ENCODE measurements at regions not wholly inside any gene's neighbourhood (a gene's known extent, or its start where the extent isn't known, plus 50 kb on each side); places are given as distances from the start of the nearest gene placed in this dataset.
"Not testable (repeated sequence)": the region's sequence is repeated elsewhere in the genome, so short reads cannot be mapped to it uniquely, and the experiment has no call there.

DNA sequence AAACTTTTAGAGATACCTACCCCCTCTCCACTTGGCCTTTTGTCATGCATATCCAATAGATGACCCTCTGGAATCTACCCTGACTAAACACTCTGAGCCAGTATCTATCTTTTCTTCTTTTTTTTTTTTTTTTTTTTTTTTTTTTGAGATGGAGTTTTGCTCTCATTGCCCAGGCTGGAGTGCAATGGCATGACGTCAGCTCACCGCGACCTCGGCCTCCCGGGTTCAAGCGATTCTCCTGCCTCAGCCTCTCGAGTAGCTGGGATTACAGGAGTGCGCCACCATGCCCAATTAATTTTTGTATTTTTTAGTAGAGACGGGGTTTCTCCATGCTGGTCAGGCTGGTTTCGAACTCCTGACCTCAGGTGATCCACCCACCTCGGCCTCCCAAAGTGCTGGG, 50.8 kb upstream of the GRIN2B start:
- not testable (repeated sequence) for H3K27me3 ChIP-seq (ENCODE audit: control insufficient read depth in 1 of 2, insufficient read depth in 2 of 2, low read length in 2 of 2); H3K4me1 ChIP-seq (ENCODE audit: insufficient read depth, low read length); H3K9me3 ChIP-seq (ENCODE audit: low read length); H3K36me3 ChIP-seq (ENCODE audit: insufficient read depth, low read length); H3K4me3 ChIP-seq (ENCODE audit: low read depth in 1 of 2, low read length in 2 of 2); H3K9ac ChIP-seq (ENCODE audit: low read length); H3K27ac ChIP-seq (ENCODE audit: low read depth, low read length)

DNA sequence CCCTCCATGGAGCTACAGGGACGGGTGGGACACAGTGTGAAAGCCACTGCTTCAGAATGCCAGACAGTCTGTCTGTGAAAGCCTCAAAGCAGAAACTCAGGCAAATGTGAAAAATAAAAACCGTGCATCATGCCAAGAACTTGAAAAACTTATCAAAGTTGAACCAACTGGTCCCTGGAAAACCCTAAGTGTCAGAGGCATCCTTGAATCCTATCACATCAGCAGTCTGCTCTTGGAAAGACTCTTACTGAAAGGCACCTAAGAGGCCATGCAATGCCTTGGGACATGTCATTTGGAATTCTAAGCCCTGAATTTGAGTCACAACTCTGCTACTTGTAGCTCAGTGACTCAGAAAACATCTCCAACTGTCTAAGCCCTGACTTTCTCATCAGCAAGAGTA, 62.4 kb upstream of the GRIN2B start:
- Histone ChIP-seq H3K27ac (ENCODE audit: low read depth, low read length) (no peak overlapping the region), H3K36me3 (ENCODE audit: insufficient read depth, low read length) (no peaks in the 10 kb centered on the region), H3K4me1 (ENCODE audit: insufficient read depth, low read length) (no peaks in the 10 kb centered on the region), H3K27me3 (ENCODE audit: control insufficient read depth in 1 of 2, insufficient read depth in 2 of 2, low read length in 2 of 2) (no peaks in the 10 kb centered on the region), H3K9ac (ENCODE audit: low read length) (no peak overlapping the region), H3K9me3 (ENCODE audit: low read length) (no peaks in the 10 kb centered on the region), H3K4me3 (ENCODE audit: low read depth in 1 of 2, low read length in 2 of 2) (no peak overlapping the region)

DNA sequence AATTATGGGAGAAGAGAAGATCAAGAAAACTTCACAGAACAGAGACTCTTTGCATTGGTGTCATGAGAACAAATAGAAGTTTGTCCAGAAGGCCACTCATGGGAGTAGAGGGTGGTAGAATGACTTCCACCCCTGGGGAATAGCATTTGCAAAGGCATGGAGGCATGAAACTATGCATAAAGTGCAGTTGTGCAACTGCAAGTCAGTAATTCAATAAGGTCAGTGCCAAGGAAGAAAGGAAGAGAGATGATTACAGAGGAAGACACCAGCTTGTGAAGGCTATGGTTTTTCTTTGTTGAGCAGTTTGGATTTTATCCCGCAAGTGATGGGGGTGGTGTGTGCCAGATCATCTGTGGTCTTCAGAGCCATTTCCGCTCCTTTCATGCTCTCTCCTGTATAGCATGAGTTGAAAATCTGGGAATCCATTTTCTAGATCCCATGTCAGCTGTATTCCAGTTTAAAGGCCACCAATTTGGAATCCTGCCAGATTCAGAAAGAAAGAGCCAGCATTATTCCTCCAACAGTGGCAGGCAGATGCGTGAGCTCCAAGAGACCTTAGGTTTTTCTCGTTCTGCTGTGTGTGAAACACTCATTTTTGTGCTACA, 67.6 kb upstream of the GRIN2B start:
- Histone ChIP-seq H3K36me3 (ENCODE audit: insufficient read depth, low read length) (no peaks in the 10 kb centered on the region), H3K4me1 (ENCODE audit: insufficient read depth, low read length) (no peaks in the 10 kb centered on the region), H3K9me3 (ENCODE audit: low read length) (no peaks in the 10 kb centered on the region), H3K9ac (ENCODE audit: low read length) (no peak overlapping the region), H3K27ac (ENCODE audit: low read depth, low read length) (no peak overlapping the region), H3K4me3 (ENCODE audit: low read depth in 1 of 2, low read length in 2 of 2) (no peak overlapping the region), H3K27me3 (ENCODE audit: control insufficient read depth in 1 of 2, insufficient read depth in 2 of 2, low read length in 2 of 2) (no peaks in the 10 kb centered on the region)

DNA sequence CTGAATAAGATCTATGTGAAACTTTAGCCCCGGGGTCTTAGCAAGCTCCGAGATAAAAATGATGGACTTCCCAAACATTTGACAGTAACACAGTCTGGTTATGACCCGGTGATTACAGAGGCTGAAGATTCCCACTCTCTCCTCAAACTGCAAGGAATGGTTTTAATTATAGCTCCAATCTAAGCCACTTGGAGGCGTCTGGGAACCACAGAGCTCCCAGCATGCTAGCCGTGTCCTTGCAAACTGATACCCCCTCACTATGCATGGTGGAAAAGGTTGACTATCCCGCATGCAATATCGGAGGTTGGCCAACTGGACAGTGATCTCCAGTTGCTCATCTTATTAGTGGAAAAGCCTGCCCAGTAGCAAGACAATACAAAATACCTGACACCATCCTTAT, 76.5 kb upstream of the GRIN2B start:
- Histone ChIP-seq H3K9me3 (ENCODE audit: low read length) (no peaks in the 10 kb centered on the region), H3K27me3 (ENCODE audit: control insufficient read depth in 1 of 2, insufficient read depth in 2 of 2, low read length in 2 of 2) (no peaks in the 10 kb centered on the region), H3K4me3 (ENCODE audit: low read depth in 1 of 2, low read length in 2 of 2) (no peak overlapping the region), H3K4me1 (ENCODE audit: insufficient read depth, low read length) (no peaks in the 10 kb centered on the region), H3K9ac (ENCODE audit: low read length) (no peak overlapping the region), H3K27ac (ENCODE audit: low read depth, low read length) (no peak overlapping the region), H3K36me3 (ENCODE audit: insufficient read depth, low read length) (no peaks in the 10 kb centered on the region)

DNA sequence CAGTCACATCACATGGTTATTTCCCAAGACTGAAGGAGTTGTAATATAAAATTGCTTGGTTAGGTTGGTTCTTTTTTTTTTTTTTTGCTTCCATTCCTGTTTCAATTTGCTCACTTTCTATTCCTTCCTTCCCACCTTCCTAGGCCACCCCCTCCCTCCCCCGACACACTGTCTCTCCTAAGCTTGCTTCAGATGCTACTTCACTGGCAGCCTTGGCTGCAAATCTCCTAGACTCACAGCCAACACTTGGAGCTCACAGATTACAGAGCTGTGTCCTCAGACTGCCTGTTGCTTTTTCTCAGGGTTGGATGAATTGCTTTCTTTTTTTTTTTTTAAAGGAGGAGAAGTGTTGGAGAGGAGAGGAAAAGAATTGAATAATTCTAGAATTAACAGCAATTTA, 77.3 kb upstream of the GRIN2B start:
- H3K4me1 ChIP-seq (ENCODE audit: insufficient read depth, low read length): no peaks in the 10 kb centered on the region
- H3K9me3 ChIP-seq (ENCODE audit: low read length): no peaks in the 10 kb centered on the region
- no peak overlapping the region for H3K9ac ChIP-seq (ENCODE audit: low read length)
- no peak overlapping the region for H3K4me3 ChIP-seq (ENCODE audit: low read depth in 1 of 2, low read length in 2 of 2)
- no peaks in the 10 kb centered on the region for H3K27me3 ChIP-seq (ENCODE audit: control insufficient read depth in 1 of 2, insufficient read depth in 2 of 2, low read length in 2 of 2)
- H3K36me3 ChIP-seq (ENCODE audit: insufficient read depth, low read length): no peaks in the 10 kb centered on the region
- no peak overlapping the region for H3K27ac ChIP-seq (ENCODE audit: low read depth, low read length)

DNA sequence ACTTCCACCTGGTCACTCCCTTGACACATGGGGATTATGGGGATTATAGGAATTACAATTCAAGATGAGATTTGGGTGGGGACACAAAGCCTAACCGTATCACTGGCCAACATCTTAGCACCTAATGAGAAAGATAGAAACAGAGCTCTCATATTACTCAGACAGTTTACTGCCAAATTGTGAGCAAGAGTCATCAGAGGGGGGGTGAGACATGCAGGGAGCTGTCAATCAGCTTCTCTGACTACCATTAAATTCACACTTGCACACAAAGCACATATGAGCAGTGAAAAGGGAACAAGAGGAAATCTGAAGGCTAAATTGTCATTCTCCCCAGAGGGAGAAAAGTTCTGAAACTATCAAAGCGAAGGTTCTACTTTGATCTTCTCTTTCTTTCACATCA, 78.1 kb upstream of the GRIN2B start:
- H3K9ac ChIP-seq (ENCODE audit: low read length): no peak overlapping the region
- no peaks in the 10 kb centered on the region for H3K9me3 ChIP-seq (ENCODE audit: low read length)
- H3K4me1 ChIP-seq (ENCODE audit: insufficient read depth, low read length): no peaks in the 10 kb centered on the region
- no peaks in the 10 kb centered on the region for H3K27me3 ChIP-seq (ENCODE audit: control insufficient read depth in 1 of 2, insufficient read depth in 2 of 2, low read length in 2 of 2)
- no peak overlapping the region for H3K4me3 ChIP-seq (ENCODE audit: low read depth in 1 of 2, low read length in 2 of 2)
- H3K36me3 ChIP-seq (ENCODE audit: insufficient read depth, low read length): no peaks in the 10 kb centered on the region
- H3K27ac ChIP-seq (ENCODE audit: low read depth, low read length): no peak overlapping the region

DNA sequence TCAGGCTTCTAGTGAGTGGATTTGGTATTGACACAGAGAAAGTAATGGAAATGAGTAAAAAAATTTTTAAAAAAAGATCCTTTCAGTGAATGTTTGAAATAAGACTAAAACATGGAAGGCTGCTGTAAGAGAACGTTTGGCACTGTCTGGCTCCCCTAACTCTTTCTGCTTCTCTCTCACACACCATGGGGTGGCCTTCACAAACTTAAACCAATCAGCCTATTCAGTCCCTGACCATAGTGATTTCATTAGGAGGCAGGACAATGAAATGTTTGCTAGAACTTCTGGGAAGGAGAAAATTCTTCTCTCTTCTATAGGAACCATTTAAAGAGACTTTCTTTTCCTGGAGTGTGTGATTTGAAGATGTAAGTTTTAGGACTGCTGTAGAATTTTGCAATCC, 84.2 kb upstream of the GRIN2B start:
- H3K27me3 ChIP-seq (ENCODE audit: control insufficient read depth in 1 of 2, insufficient read depth in 2 of 2, low read length in 2 of 2): no peaks in the 10 kb centered on the region
- no peaks in the 10 kb centered on the region for H3K4me1 ChIP-seq (ENCODE audit: insufficient read depth, low read length)
- H3K36me3 ChIP-seq (ENCODE audit: insufficient read depth, low read length): no peaks in the 10 kb centered on the region
- H3K27ac ChIP-seq (ENCODE audit: low read depth, low read length): no peak overlapping the region
- H3K9ac ChIP-seq (ENCODE audit: low read length): no peak overlapping the region
- no peak overlapping the region for H3K4me3 ChIP-seq (ENCODE audit: low read depth in 1 of 2, low read length in 2 of 2)
- H3K9me3 ChIP-seq (ENCODE audit: low read length): no peaks in the 10 kb centered on the region

DNA sequence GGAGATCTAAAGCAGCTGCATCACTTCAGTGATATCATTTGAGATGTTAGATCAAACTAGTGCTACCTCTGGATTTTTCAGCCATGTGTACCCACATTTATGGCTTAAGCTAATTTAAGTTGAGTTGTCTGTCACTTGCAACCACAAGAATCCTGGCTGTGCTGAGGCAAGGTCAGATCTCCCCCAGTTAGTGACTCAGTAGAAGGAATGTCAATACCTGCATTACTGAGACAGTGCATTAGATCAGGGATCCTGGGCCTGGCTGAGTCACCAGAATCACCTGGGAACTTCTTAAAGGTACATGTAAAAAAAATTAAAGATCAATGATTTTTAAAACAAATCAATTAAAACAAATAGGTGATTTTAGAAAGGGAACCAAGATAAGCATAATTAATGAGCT, 84.6 kb upstream of the GRIN2B start:
- H3K36me3 ChIP-seq (ENCODE audit: insufficient read depth, low read length): no peaks in the 10 kb centered on the region
- H3K27me3 ChIP-seq (ENCODE audit: control insufficient read depth in 1 of 2, insufficient read depth in 2 of 2, low read length in 2 of 2): no peaks in the 10 kb centered on the region
- no peaks in the 10 kb centered on the region for H3K4me1 ChIP-seq (ENCODE audit: insufficient read depth, low read length)
- no peak overlapping the region for H3K9ac ChIP-seq (ENCODE audit: low read length)
- no peak overlapping the region for H3K4me3 ChIP-seq (ENCODE audit: low read depth in 1 of 2, low read length in 2 of 2)
- no peak overlapping the region for H3K27ac ChIP-seq (ENCODE audit: low read depth, low read length)
- no peaks in the 10 kb centered on the region for H3K9me3 ChIP-seq (ENCODE audit: low read length)

DNA sequence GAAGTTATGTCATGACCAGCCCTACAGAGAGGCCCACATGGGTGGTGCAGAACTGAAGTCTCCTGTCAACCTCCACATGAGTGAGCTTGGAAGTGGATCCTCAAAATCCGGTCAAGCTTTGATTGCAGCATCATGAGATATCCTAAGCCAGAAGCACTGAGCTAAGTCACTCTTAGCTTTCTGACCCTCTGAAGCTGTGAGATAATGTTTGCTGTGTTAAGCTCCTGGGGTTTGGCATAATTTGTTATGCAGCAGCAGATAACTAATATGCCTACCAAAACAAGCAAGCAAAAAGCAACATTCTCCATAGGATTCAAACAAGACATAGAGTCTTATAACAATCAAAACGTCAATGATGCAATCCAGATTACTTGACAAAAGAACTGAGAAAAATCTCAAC, 87.6 kb upstream of the GRIN2B start:
- Histone ChIP-seq H3K4me3 (ENCODE audit: low read depth in 1 of 2, low read length in 2 of 2) (no peak overlapping the region), H3K27me3 (ENCODE audit: control insufficient read depth in 1 of 2, insufficient read depth in 2 of 2, low read length in 2 of 2) (no peaks in the 10 kb centered on the region), H3K27ac (ENCODE audit: low read depth, low read length) (no peak overlapping the region), H3K36me3 (ENCODE audit: insufficient read depth, low read length) (no peaks in the 10 kb centered on the region), H3K9me3 (ENCODE audit: low read length) (no peaks in the 10 kb centered on the region), H3K9ac (ENCODE audit: low read length) (no peak overlapping the region), H3K4me1 (ENCODE audit: insufficient read depth, low read length) (no peaks in the 10 kb centered on the region)

DNA sequence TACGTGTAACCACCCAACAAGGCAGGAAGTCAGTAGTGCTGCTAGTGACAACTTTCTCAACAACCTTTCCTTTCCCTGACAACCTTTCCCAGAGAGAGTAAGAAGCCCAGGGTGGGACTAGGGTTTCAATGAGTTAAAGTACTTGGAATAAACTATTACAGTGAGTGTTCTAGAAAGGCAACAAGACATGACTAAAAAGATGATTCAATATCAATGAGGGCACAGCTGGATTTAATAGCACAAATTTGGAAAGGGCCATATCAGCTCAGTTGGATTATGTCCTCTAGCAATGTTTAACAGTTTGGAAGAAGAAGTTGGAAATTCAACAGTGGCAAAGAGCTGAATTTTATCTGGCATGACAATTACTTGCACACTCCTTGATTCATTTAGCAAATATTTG, 90.4 kb upstream of the GRIN2B start:
- no peak overlapping the region for H3K27ac ChIP-seq (ENCODE audit: low read depth, low read length)
- H3K9ac ChIP-seq (ENCODE audit: low read length): no peak overlapping the region
- H3K4me1 ChIP-seq (ENCODE audit: insufficient read depth, low read length): no peaks in the 10 kb centered on the region
- no peaks in the 10 kb centered on the region for H3K27me3 ChIP-seq (ENCODE audit: control insufficient read depth in 1 of 2, insufficient read depth in 2 of 2, low read length in 2 of 2)
- no peaks in the 10 kb centered on the region for H3K36me3 ChIP-seq (ENCODE audit: insufficient read depth, low read length)
- no peak overlapping the region for H3K4me3 ChIP-seq (ENCODE audit: low read depth in 1 of 2, low read length in 2 of 2)
- H3K9me3 ChIP-seq (ENCODE audit: low read length): no peaks in the 10 kb centered on the region

DNA sequence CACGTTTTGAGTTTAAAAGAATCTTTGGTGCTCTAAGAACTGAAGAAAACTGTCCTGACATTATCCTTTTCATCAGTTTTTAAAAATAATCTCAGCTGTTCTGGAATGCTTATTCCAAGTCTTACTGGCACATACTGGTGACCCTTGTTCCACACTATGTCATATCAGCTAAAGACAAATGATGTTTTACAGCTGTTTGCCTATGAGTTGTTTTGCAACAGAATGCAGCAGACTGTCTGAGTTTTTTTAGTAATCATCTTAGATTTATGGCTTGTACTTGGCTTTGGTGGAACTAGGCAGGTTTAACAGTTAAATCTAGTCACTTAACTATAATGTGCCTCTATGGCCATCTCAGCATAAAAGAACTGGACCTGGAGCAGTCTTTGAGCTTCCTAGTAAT, 91.6 kb upstream of the GRIN2B start:
- H3K27ac ChIP-seq (ENCODE audit: low read depth, low read length): no peak overlapping the region
- no peaks in the 10 kb centered on the region for H3K4me1 ChIP-seq (ENCODE audit: insufficient read depth, low read length)
- no peak overlapping the region for H3K9ac ChIP-seq (ENCODE audit: low read length)
- H3K4me3 ChIP-seq (ENCODE audit: low read depth in 1 of 2, low read length in 2 of 2): no peak overlapping the region
- H3K36me3 ChIP-seq (ENCODE audit: insufficient read depth, low read length): no peaks in the 10 kb centered on the region
- H3K27me3 ChIP-seq (ENCODE audit: control insufficient read depth in 1 of 2, insufficient read depth in 2 of 2, low read length in 2 of 2): no peaks in the 10 kb centered on the region
- H3K9me3 ChIP-seq (ENCODE audit: low read length): no peaks in the 10 kb centered on the region

DNA sequence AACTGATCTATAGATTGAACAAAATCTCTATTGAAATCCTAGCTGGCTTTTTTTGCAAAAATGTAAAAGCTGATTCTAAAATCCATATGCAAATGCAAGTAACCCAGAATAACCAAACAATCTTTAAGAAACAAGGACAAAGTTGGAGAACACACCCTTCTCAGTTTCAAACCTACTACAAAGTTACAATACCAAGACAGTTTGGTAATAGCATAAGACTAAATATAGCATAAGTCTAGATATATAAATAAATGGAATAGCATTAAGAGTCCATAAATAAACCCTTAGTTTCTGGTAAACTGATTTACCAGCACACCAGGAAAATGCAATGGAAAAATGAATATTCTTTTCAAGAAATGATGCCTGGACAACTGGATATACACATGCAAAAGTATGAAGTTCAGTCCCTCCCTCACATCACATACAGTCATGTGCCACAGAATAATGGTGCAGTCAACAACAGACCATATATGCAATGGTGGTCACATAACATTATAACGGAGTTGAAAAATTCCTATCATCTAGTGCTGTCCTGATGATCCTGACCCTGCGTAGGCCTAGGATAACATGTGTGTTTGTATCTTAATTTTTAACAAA, 94.5 kb upstream of the GRIN2B start:
- no peaks in the 10 kb centered on the region for H3K4me1 ChIP-seq (ENCODE audit: insufficient read depth, low read length)
- H3K36me3 ChIP-seq (ENCODE audit: insufficient read depth, low read length): no peaks in the 10 kb centered on the region
- no peaks in the 10 kb centered on the region for H3K27me3 ChIP-seq (ENCODE audit: control insufficient read depth in 1 of 2, insufficient read depth in 2 of 2, low read length in 2 of 2)
- no peaks in the 10 kb centered on the region for H3K9me3 ChIP-seq (ENCODE audit: low read length)
- no peak overlapping the region for H3K9ac ChIP-seq (ENCODE audit: low read length)
- no peak overlapping the region for H3K27ac ChIP-seq (ENCODE audit: low read depth, low read length)
- no peak overlapping the region for H3K4me3 ChIP-seq (ENCODE audit: low read depth in 1 of 2, low read length in 2 of 2)

Data from muscle layer of colon (tissue), 2 donors.